ENCODE measurements at regions not wholly inside any gene's neighbourhood (a gene's known extent, or its start where the extent isn't known, plus 50 kb on each side); places are given as distances from the start of the nearest gene placed in this dataset.

GRCh38 chr6:91149246-91149955 lies 562.5 kb upstream of the MAP3K7 start:
- DNase-seq, result no peak

DNA sequence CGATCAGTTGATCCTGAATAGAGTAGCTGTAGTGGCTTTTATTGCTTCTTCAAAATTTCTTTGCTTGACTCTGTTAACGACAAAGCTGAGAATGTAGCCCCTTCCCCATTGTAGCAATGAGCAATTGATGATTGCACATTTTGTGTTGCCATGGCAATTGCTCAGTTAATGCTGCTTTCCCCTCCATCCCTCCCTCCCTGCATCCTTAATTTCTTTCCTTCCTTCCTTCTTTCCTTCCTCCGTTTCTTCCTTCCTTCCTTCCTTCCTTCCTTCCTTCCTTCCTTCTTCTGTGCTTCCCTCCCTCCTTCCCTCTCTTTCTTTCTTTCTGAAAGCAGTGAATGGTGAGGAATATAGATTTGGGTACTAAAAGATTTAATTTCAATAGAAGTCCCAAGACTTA lies 557.3 kb upstream of the MAP3K7 start:
- no peak for DNase-seq

- no peak for DNase-seq
Observed at GRCh38 chr6:91142154-91142553, 555.3 kb upstream of the MAP3K7 start.

DNA sequence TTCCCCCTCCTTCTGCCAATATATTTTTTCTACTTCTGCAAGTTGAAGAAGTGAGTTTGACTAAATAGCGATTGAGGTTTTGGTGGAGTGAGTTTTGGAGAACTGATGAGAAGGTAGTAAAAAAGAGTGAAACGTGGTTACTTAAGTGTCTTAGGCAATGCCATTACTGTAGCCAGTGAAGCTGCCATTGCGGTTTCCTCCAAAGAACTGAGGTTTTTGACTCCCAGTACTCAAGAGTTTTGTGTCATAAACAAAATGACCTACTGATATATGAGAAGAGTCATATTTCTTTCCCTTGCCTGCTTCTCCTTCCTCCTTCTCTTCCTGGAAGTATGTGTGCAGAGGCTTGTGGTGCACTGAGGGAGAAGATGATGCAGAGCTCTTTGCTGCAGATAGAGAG lies 554.5 kb upstream of the MAP3K7 start:
- no peak for DNase-seq

GRCh38 chr6:91140449-91140848 lies 553.6 kb upstream of the MAP3K7 start:
- DNase-seq, result no peak

DNA sequence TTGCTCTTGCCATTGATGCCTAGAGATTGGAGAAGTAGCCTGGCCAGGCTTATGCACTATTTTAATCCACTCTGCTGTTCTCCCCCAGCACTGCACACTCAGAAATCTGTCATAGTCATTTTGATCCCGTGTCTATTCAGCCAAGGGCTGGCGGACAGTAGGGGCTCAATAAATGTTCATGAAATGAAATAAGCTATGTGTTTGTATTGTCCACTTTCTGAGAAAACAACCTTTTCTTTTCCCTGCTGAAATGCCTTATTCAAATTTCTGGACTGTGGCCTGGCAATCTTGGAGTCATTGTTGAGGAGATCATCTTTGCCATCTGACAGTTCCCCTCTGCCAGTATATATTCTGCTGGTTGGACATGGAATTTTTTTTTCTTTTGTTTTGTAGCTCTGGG lies 550.4 kb upstream of the MAP3K7 start:
- no peak for DNase-seq

GRCh38 chr6:91135406-91136103 lies 548.7 kb upstream of the MAP3K7 start:
- DNase-seq, result no peak

GRCh38 chr6:91132461-91132860 lies 545.6 kb upstream of the MAP3K7 start:
- no peak for DNase-seq

DNA sequence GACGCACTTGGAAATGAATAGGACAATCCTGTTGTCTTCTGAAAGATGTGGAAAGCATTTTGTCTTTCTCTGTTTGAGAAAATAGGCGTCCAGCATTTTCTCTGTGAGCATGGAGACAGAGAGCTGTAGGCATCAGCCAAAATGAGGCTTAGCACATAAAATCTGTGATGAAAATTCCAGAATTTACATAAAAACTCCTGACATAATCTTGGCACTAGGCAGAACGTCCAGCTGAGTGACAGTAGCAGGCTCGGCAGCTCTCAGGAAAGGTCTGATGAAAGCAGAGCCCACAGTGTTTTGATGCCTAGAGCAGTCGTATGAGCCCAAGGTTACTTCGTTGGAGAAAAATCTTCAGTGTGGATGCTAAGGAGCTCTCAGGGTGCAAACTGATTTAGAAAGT lies 543.3 kb upstream of the MAP3K7 start:
- no peak for DNase-seq

DNA sequence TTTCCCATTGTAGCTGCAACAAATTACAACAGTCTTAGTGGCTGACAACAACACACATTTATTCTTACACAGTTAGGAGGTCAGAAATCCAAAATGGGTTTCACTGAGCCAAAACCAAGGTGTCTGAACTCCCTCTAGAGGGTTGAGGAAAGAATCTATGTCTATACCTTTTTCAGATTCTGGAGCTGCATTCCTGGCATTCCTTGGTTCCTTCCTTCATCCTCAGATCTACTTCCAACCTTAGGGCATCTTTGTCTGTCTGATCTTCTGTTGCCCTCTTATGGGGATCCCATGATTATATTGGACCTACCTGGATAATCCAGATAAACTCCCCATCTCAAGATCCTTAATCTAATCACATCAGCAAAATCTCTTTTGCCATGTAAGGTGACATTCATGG lies 540.9 kb upstream of the MAP3K7 start:
- no peak for DNase-seq

GRCh38 chr6:91126876-91127275 lies 540.0 kb upstream of the MAP3K7 start:
- no peak for DNase-seq

- no peak for DNase-seq
Observed at GRCh38 chr6:91117550-91117949, 530.7 kb upstream of the MAP3K7 start.

GRCh38 chr6:91114123-91114708 lies 527.3 kb upstream of the MAP3K7 start:
- no peak for DNase-seq

GRCh38 chr6:91106083-91106482 lies 519.2 kb upstream of the MAP3K7 start:
- no peak for DNase-seq

- no peak for DNase-seq
Observed at GRCh38 chr6:91105532-91105931, 518.7 kb upstream of the MAP3K7 start.

DNA sequence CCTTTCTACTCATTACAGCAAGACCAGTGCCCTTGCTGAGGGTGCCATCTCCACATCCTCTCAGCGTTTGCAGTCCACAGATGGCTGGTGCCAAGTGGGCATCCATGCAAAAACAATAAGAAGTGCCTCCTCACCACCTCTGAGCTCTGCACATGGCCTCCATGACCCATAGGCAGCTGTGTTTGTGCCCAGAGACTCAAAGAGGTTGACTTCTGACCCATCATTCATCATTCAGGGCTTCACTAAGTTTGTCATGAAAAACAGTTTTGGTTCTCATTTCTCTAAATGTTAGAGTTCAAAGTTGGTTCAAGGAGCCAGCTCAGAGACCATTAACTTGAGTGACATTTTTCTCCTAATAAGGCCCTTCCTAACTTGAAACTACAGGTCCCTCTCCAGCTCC lies 512.6 kb upstream of the MAP3K7 start:
- no peak for DNase-seq

- no peak for DNase-seq
Observed at GRCh38 chr6:91098006-91098405, 511.1 kb upstream of the MAP3K7 start.

DNA sequence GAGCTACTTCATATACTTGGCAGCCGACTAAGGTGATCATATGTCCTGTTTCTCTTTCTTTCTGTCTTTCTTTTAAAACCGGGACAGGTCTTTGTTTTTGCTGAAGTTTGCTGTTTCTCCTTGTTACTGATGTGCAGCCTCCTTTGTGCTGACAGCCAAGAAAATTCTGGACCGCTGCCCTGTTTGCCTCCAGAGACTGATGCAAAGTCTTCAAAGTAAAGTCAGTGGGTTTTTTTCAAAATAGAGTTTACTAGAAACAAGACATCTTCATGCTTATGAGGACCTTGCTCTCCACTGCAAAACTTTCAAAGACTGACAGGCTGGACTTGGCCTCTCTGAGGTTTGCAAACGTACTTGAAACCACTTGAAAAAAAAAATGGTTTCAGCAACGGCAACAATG lies 510.5 kb upstream of the MAP3K7 start:
- no peak for DNase-seq

GRCh38 chr6:91094806-91095475 lies 508.1 kb upstream of the MAP3K7 start:
- DNase-seq, result no peak

GRCh38 chr6:91094341-91094740 lies 507.5 kb upstream of the MAP3K7 start:
- no peak for DNase-seq

DNA sequence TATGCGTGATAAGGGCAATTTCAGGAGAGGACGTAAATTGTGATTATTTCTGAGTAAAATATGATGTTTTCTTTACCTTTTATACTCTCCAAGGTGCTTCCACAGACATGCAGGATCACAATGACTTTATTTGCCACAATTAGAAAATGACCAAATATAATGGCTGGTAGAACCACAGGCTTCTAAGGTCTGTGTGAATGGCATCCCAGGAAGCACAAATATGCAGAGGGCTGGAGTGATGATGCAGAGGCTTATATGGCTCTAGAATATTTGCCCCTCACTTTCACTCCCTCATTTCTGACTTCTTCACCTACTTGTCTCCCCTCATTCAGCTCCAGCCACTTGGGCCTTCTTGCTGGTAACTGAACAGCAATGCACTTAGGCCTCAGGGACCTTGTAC lies 502.1 kb upstream of the MAP3K7 start:
- DNase-seq, result no peak

DNA sequence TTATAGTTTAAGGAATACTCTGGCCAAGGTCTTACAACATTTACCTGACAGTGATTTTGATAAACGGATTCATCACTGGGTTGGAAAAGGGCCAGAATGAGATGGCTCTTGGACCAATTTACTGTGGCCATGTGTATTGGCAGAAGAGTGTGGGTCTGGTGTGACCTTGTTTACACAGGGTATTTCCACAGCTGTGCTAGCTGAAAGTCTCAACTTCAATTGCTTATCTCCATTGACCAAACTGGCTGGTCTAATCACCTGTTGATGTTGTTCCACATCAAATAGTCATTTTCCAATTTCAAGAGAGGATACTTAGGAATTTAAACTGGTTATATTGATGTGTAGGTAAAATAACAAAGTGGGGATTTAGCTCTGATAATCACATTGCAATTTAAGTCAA lies 501.6 kb upstream of the MAP3K7 start:
- no peak for DNase-seq

GRCh38 chr6:91087908-91088307 lies 501.0 kb upstream of the MAP3K7 start:
- DNase-seq, result no peak

DNA sequence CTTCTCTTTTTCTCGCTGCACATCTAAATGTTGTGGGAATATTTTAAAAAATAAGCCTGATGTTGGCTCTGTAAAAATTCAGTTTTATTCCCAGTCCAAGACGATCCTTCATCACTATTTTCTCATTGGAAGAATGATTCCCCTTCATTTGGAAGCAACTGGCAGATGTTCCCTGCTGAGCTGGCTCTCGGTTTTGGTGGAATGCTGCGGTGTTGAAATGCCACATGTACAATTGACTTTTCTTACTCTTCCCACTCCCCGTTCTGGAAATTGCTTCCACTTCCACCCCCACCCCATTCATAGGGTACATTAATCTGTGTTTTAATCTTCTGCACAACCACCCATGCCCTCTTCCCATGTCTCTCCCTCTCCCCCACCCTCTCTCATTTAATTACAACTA lies 496.3 kb upstream of the MAP3K7 start:
- DNase-seq, result no peak
